Loucy (cell line): ENCODE measurements at regions not wholly inside any gene's neighbourhood (a gene's known extent, or its start where the extent isn't known, plus 50 kb on each side); places are given as distances from the start of the nearest gene placed in this dataset.

Experiments
- H2AFZ ChIP-seq: fragments of 200-600 bp; sonication (generic); 2 replicates; pipeline ENCODE4 v1.6.0; 2016; ENCODE audit warnings: antibody characterized with exemption, mild to moderate bottlenecking, low read length, moderate library complexity
- H3F3A ChIP-seq: fragments of 200-600 bp; 2 replicates; pipeline ENCODE4 v1.6.0; 2016; ENCODE audit warnings: antibody characterized with exemption, low read depth, mild to moderate bottlenecking
- H3K27me3 ChIP-seq: fragments of 200-600 bp; sonication (generic); 2 replicates; pipeline ENCODE4 v1.6.1; 2014; ENCODE audit warnings: low read length, mild to moderate bottlenecking; ENCODE audit not compliant: insufficient read depth, poor library complexity, severe bottlenecking
- H3K36me3 ChIP-seq: fragments of 200-600 bp; sonication (generic); 2 replicates; pipeline ENCODE4 v1.6.1; 2016; ENCODE audit warnings: low read length; ENCODE audit not compliant: insufficient read depth
- H3K4me1 ChIP-seq: fragments of 200-600 bp; sonication (generic); 2 replicates; pipeline ENCODE4 v1.5.1; 2014; ENCODE audit warnings: low read length, mild to moderate bottlenecking; ENCODE audit not compliant: insufficient read depth, poor library complexity, severe bottlenecking
- H3K4me2 ChIP-seq: fragments of 200-600 bp; sonication (generic); 2 replicates; pipeline ENCODE4 v1.6.0; 2014; ENCODE audit warnings: antibody characterized with exemption, low read length, low read depth, mild to moderate bottlenecking; ENCODE audit not compliant: poor library complexity, severe bottlenecking
- H3K4me3 ChIP-seq: fragments of 200-600 bp; sonication (generic); 2 replicates; pipeline ENCODE4 v1.5.1; 2014; ENCODE audit warnings: low read length, mild to moderate bottlenecking, mixed read lengths; ENCODE audit not compliant: poor library complexity, severe bottlenecking
- H3K79me2 ChIP-seq: fragments of 200-600 bp; sonication (generic); 2 replicates; pipeline ENCODE4 v1.6.1; 2014; ENCODE audit warnings: low read length; ENCODE audit not compliant: insufficient read depth
- H3K9ac ChIP-seq: fragments of 200-600 bp; sonication (generic); 2 replicates; pipeline ENCODE4 v1.6.0; 2014; ENCODE audit warnings: mild to moderate bottlenecking, low read depth, low read length, moderate library complexity; ENCODE audit not compliant: poor library complexity, severe bottlenecking
- H3K9me2 ChIP-seq: fragments of 200-600 bp; sonication (generic); replicated peaks from 2 replicates; pipeline ENCODE4 v1.6.1; 2016; ENCODE audit warnings: low read depth, low read length, mixed read lengths
- H3K9me3 ChIP-seq: fragments of 200-600 bp; sonication (generic); 2 replicates; pipeline ENCODE4 v1.6.1; 2014; ENCODE audit warnings: mild to moderate bottlenecking, antibody characterized with exemption, low read length, low read depth; ENCODE audit not compliant: insufficient read depth
- H4K20me1 ChIP-seq: fragments of 200-600 bp; sonication (generic); 2 replicates; pipeline ENCODE4 v1.6.0; 2014; ENCODE audit warnings: antibody characterized with exemption, low read length, mild to moderate bottlenecking; ENCODE audit not compliant: insufficient read depth, poor library complexity, severe bottlenecking
- EZH2phosphoT487 ChIP-seq: fragments of 200-600 bp; IDR thresholded peaks from 2 replicates; pipeline ENCODE4 v1.6.1; 2018; ENCODE audit warnings: antibody characterized with exemption, mild to moderate bottlenecking, moderate library complexity, borderline replicate concordance
- TF ChIP-seq, protein P1 (sequence below): fragments of 200-600 bp; sonication (generic); conservative IDR thresholded peaks from 2 replicates; pipeline ENCODE4 v1.5.1; 2014; ENCODE audit warnings: mild to moderate bottlenecking, antibody characterized with exemption, low read length

DNA sequence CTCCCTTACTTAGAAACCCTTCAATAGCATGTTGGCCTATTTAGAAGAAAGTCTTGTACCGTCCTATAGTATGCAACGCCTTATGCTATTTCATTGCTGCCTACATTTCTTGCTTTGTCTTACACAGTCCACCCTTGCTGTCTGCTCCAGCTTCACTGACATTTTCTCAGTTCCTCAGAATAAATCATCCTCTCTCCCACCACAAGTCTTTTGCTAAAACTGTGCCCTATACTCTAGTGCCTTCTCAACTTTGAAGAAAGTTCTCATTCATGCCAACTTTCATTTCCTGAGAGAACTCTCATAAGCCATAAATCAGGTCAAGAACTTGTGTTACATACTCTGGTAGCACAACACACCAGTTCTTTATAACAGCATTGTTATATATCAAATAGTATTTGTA lies 54.3 kb upstream of the COL3A1 start:
- H3K79me2 ChIP-seq: no peaks in the 10 kb centered on the region
- no peak overlapping the region for H3K9ac ChIP-seq
- no peaks in the 10 kb centered on the region for H3K9me2 ChIP-seq
- H3K36me3 ChIP-seq: no peaks in the 10 kb centered on the region
- H2AFZ ChIP-seq: no peak overlapping the region
- no peaks in the 10 kb centered on the region for H3K9me3 ChIP-seq
- H4K20me1 ChIP-seq: no peaks in the 10 kb centered on the region
- TF ChIP-seq EZH2phosphoT487: no peak
- TF ChIP-seq, protein P1, sequence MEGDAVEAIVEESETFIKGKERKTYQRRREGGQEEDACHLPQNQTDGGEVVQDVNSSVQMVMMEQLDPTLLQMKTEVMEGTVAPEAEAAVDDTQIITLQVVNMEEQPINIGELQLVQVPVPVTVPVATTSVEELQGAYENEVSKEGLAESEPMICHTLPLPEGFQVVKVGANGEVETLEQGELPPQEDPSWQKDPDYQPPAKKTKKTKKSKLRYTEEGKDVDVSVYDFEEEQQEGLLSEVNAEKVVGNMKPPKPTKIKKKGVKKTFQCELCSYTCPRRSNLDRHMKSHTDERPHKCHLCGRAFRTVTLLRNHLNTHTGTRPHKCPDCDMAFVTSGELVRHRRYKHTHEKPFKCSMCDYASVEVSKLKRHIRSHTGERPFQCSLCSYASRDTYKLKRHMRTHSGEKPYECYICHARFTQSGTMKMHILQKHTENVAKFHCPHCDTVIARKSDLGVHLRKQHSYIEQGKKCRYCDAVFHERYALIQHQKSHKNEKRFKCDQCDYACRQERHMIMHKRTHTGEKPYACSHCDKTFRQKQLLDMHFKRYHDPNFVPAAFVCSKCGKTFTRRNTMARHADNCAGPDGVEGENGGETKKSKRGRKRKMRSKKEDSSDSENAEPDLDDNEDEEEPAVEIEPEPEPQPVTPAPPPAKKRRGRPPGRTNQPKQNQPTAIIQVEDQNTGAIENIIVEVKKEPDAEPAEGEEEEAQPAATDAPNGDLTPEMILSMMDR: no peak
- no peaks in the 10 kb centered on the region for H3K27me3 ChIP-seq
- no peak overlapping the region for H3K4me3 ChIP-seq
- H3K4me1 ChIP-seq: no peaks in the 10 kb centered on the region
- H3F3A ChIP-seq: no peaks in the 10 kb centered on the region
- H3K4me2 ChIP-seq: no peak overlapping the region

- TF ChIP-seq, protein P1: no peak
- Histone ChIP-seq H3K4me3 (no peak overlapping the region), H3K9ac (no peak overlapping the region)
Measured at GRCh38 chr2:188922191-188922590, 52.0 kb upstream of the COL3A1 start.

More at GRCh38 chr2:188922191-188922590, 52.0 kb upstream of the COL3A1 start:
- H3K36me3 ChIP-seq: no peaks in the 10 kb centered on the region
- no peaks in the 10 kb centered on the region for H3K4me1 ChIP-seq
- H3K79me2 ChIP-seq: no peaks in the 10 kb centered on the region
- H3K9me2 ChIP-seq: no peaks in the 10 kb centered on the region
- H4K20me1 ChIP-seq: no peaks in the 10 kb centered on the region
- H3F3A ChIP-seq: no peaks in the 10 kb centered on the region
- peaks cover 2% of the 10 kb centered on the region; the same call in 1 of the 2 replicates for H3K9me3 ChIP-seq
- no peaks in the 10 kb centered on the region for H3K27me3 ChIP-seq
- H2AFZ ChIP-seq: no peak overlapping the region
- no peak overlapping the region for H3K4me2 ChIP-seq
